ENCODE measurements at regions not wholly inside any gene's neighbourhood (a gene's known extent, or its start where the extent isn't known, plus 50 kb on each side); places are given as distances from the start of the nearest gene placed in this dataset.
"Not testable (repeated sequence)": the region's sequence is repeated elsewhere in the genome, so short reads cannot be mapped to it uniquely, and the experiment has no call there.

- TF ChIP-seq, protein P1, sequence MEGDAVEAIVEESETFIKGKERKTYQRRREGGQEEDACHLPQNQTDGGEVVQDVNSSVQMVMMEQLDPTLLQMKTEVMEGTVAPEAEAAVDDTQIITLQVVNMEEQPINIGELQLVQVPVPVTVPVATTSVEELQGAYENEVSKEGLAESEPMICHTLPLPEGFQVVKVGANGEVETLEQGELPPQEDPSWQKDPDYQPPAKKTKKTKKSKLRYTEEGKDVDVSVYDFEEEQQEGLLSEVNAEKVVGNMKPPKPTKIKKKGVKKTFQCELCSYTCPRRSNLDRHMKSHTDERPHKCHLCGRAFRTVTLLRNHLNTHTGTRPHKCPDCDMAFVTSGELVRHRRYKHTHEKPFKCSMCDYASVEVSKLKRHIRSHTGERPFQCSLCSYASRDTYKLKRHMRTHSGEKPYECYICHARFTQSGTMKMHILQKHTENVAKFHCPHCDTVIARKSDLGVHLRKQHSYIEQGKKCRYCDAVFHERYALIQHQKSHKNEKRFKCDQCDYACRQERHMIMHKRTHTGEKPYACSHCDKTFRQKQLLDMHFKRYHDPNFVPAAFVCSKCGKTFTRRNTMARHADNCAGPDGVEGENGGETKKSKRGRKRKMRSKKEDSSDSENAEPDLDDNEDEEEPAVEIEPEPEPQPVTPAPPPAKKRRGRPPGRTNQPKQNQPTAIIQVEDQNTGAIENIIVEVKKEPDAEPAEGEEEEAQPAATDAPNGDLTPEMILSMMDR (IDR thresholded peaks at IDR 0.05; ENCODE audit: insufficient read depth, low read length), result no peak
- TF ChIP-seq, protein P2, sequence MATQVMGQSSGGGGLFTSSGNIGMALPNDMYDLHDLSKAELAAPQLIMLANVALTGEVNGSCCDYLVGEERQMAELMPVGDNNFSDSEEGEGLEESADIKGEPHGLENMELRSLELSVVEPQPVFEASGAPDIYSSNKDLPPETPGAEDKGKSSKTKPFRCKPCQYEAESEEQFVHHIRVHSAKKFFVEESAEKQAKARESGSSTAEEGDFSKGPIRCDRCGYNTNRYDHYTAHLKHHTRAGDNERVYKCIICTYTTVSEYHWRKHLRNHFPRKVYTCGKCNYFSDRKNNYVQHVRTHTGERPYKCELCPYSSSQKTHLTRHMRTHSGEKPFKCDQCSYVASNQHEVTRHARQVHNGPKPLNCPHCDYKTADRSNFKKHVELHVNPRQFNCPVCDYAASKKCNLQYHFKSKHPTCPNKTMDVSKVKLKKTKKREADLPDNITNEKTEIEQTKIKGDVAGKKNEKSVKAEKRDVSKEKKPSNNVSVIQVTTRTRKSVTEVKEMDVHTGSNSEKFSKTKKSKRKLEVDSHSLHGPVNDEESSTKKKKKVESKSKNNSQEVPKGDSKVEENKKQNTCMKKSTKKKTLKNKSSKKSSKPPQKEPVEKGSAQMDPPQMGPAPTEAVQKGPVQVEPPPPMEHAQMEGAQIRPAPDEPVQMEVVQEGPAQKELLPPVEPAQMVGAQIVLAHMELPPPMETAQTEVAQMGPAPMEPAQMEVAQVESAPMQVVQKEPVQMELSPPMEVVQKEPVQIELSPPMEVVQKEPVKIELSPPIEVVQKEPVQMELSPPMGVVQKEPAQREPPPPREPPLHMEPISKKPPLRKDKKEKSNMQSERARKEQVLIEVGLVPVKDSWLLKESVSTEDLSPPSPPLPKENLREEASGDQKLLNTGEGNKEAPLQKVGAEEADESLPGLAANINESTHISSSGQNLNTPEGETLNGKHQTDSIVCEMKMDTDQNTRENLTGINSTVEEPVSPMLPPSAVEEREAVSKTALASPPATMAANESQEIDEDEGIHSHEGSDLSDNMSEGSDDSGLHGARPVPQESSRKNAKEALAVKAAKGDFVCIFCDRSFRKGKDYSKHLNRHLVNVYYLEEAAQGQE (IDR thresholded peaks at IDR 0.05; ENCODE audit: insufficient replicate concordance, low read depth), result no peak
- TF ChIP-seq SPI1 (IDR thresholded peaks at IDR 0.05; ENCODE audit: borderline replicate concordance, low read depth) (no peak), GABPA (IDR thresholded peaks at IDR 0.05; ENCODE audit: low read depth) (no peak), POLR2AphosphoS5 (IDR thresholded peaks at IDR 0.05; ENCODE audit: low read depth) (no peak)
- Histone ChIP-seq H3K27me3 (ENCODE audit: insufficient read depth, poor library complexity, severe bottlenecking) (no peaks in the 10 kb centered on the region), H3K4me3 (replicated peaks; ENCODE audit: insufficient read depth, low read length) (no peak overlapping the region), H3K27ac (replicated peaks) (no peak overlapping the region)
- DNase-seq (ENCODE audit: low read depth in 1 of 2, low spot score in 1 of 2), result no peak
These were observed 122.4 kb downstream of the PHETA1 start for GRCh38 chr12:111246477-111247011.

DNA sequence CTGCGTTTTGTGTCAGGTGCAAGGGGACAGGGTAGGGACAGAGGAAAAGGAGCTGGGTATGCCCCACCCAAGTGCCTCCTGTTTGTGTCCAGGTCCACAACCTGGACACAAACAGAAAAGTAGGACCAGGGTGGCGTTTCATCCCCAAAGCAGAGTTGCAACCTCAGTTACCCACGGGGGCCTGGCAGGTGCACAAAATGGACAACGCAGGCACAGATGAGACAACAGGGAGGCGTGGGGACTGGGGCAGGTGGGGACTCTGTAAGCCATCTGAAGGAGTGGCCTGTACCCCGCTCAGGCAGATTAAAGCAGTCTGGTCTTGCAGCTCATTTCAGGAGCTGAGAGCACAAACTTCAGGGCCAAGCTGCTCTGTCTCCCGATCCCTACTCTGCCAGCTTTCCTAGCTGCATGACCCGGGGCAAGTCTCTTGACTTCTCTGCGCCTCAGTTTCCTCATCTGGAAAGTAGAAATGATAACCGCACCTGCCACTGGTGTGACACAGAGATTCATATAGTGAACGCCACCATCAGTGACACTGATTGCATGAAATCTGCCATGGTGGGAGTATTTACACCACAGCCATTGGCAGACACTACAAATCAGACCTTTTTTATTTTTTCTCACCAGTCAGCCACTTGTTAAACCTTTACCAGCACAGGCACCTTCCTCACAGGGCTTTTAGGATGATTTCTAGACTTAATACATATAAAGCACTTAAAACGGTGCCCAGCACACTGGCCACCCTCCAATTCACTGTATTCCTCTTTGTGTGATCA, 123.0 kb downstream of the PHETA1 start:
- no peak for DNase-seq (ENCODE audit: low read depth in 1 of 2, low spot score in 1 of 2)
- H3K4me3 ChIP-seq (replicated peaks; ENCODE audit: insufficient read depth, low read length), result no peak overlapping the region
- H3K27me3 ChIP-seq (ENCODE audit: insufficient read depth, poor library complexity, severe bottlenecking), result no peaks in the 10 kb centered on the region
- TF ChIP-seq GABPA (IDR thresholded peaks at IDR 0.05; ENCODE audit: low read depth) (no peak), SPI1 (IDR thresholded peaks at IDR 0.05; ENCODE audit: borderline replicate concordance, low read depth) (no peak), POLR2AphosphoS5 (IDR thresholded peaks at IDR 0.05; ENCODE audit: low read depth) (no peak)
- TF ChIP-seq, protein P2 (IDR thresholded peaks at IDR 0.05; ENCODE audit: insufficient replicate concordance, low read depth), result no peak
- TF ChIP-seq, protein P1 (IDR thresholded peaks at IDR 0.05; ENCODE audit: insufficient read depth, low read length), result no peak
- H3K27ac ChIP-seq (replicated peaks), result no peak overlapping the region

DNA sequence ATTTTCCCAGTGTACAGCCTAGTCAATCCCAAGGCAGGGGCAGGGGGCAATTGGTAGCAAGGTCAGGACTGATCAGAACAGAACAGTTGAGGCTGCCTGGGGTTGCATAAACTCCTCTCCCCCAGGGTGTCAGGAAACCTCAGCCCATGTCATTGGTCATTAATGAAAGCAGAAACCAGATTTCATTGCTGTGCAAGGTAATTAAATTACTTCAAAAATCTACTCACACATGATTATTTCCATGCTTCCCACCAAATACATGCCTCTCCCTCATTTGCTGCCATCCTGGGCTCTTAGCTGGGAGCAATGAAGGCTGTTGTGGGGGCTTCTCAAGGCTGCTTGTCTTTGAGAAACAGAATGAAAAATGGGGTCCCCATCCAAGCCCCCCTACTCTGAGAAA, 124.2 kb downstream of the PHETA1 start:
- H3K4me3 ChIP-seq (replicated peaks; ENCODE audit: insufficient read depth, low read length), result no peak overlapping the region
- TF ChIP-seq SPI1 (IDR thresholded peaks at IDR 0.05; ENCODE audit: borderline replicate concordance, low read depth) (no peak), GABPA (IDR thresholded peaks at IDR 0.05; ENCODE audit: low read depth) (no peak), POLR2AphosphoS5 (IDR thresholded peaks at IDR 0.05; ENCODE audit: low read depth) (no peak)
- TF ChIP-seq, protein P2 (IDR thresholded peaks at IDR 0.05; ENCODE audit: insufficient replicate concordance, low read depth), result no peak
- TF ChIP-seq, protein P1 (IDR thresholded peaks at IDR 0.05; ENCODE audit: insufficient read depth, low read length), result no peak
- no peak overlapping the region for H3K27ac ChIP-seq (replicated peaks)
- DNase-seq (ENCODE audit: low read depth in 1 of 2, low spot score in 1 of 2), result no peak
- H3K27me3 ChIP-seq (ENCODE audit: insufficient read depth, poor library complexity, severe bottlenecking), result no peaks in the 10 kb centered on the region

DNA sequence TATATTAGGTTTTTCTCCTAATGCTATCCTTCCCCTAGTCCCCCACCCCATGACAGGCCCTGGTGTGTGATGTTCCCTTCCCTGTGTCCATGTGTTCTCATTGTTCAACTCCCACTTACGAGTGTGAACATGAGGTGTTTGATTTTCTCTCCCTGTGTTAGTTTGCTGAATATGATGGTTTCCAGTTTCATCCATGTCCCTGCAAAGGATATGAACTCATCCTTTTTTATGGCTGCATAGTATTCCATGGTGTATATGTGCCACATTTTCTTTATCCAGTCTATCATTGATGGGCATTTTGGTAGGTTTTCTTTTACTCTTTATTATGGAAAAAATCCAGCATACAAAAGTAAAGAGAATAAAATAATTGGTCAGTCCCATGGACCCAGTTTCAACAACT, 126.1 kb downstream of the PHETA1 start:
- not testable (repeated sequence) for H3K4me3 ChIP-seq (replicated peaks; ENCODE audit: insufficient read depth, low read length)

More for the DNA sequence above, 126.1 kb downstream of the PHETA1 start:
- not testable (repeated sequence) for H3K27ac ChIP-seq (replicated peaks); H3K27me3 ChIP-seq (ENCODE audit: insufficient read depth, poor library complexity, severe bottlenecking); DNase-seq (ENCODE audit: low read depth in 1 of 2, low spot score in 1 of 2)

Measured in HL-60 (cell line).